HUES6 (cell line): ENCODE measurements at regions not wholly inside any gene's neighbourhood (a gene's known extent, or its start where the extent isn't known, plus 50 kb on each side); places are given as distances from the start of the nearest gene placed in this dataset.
"Not testable (repeated sequence)": the region's sequence is repeated elsewhere in the genome, so short reads cannot be mapped to it uniquely, and the experiment has no call there.

ENCODE experiments used
- H3K27ac ChIP-seq: 2 replicates; pipeline ENCODE4 v1.7.0; 2013; ENCODE audit warnings: low read depth, mild to moderate bottlenecking, low read length, inconsistent platforms
- H3K27me3 ChIP-seq: 2 replicates; pipeline ENCODE4 v1.6.1; 2013; ENCODE audit warnings: low read length; ENCODE audit not compliant: control insufficient read depth, insufficient read depth
- H3K36me3 ChIP-seq: 2 replicates; pipeline ENCODE4 v1.6.1; 2013; ENCODE audit warnings: low read length; ENCODE audit not compliant: control insufficient read depth, insufficient read depth
- H3K4me1 ChIP-seq: 2 replicates; pipeline ENCODE4 v1.6.1; 2013; ENCODE audit warnings: low read length; ENCODE audit not compliant: control insufficient read depth, insufficient read depth
- H3K4me3 ChIP-seq: 2 replicates; pipeline ENCODE4 v1.5.1; 2013; ENCODE audit warnings: low read depth, low read length
- H3K9ac ChIP-seq: one replicate; pipeline ENCODE4 v1.6.1; 2013; ENCODE audit warnings: mild to moderate bottlenecking, low read length
- H3K9me3 ChIP-seq: 2 replicates; pipeline ENCODE4 v1.6.1; 2013; ENCODE audit warnings: low read depth, low read length; ENCODE audit not compliant: control insufficient read depth, insufficient read depth

DNA sequence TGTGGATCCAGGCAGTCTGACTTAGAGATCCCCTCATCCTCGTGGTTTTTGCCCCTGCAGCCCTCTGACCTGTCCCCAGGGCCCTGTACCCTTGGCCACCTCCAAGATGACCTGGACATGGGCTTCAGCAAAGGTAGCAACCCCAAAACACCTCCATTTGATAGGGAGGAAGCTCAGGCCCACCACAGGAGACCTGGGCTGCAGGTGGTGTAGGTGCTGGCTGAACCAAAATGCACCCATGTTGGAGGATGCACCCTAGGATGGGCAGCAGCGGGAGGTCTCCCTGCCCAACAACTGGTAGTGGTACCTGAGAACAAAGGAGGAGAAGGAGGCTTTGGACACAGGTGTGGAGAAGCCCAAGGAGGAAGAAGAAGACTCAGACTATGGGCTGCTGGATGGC lies 188.7 kb downstream of the ZNF716 start:
- Histone ChIP-seq H3K27me3 (no peaks in the 10 kb centered on the region), H3K9me3 (peaks cover 43% of the 10 kb centered on the region), H3K4me3 (no peak overlapping the region), H3K4me1 (no peaks in the 10 kb centered on the region), H3K9ac (no peak overlapping the region), H3K27ac (no peak overlapping the region), H3K36me3 (no peaks in the 10 kb centered on the region)

DNA sequence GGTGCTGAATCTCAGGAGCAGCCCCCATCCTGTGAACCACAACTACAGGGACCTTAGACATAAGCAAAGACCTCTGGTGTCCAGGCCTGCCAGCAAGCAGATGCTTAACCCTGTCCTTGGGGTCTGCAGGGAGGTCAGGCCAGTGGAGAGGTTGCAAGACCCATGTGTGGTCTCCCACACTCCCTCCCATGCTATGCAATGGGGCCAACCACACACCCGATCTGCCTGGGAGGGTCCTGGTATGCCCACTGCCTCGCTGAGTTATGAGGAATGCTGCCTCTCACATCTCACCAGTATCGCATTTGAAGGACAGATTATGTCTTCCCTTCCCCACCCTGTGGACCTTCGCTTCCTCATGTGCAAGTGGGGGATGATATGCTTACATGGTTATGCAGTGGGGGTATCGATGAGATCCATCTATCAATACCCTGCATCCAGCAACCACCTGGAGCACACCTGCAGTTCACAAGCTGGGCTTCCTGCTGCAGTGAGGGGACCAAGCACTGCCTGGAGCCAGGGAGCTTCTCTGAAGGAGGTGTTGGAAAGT lies 191.6 kb downstream of the ZNF716 start:
- H3K27ac ChIP-seq, result no peak overlapping the region
- no peak overlapping the region for H3K9ac ChIP-seq
- H3K4me1 ChIP-seq, result no peaks in the 10 kb centered on the region
- H3K27me3 ChIP-seq, result no peaks in the 10 kb centered on the region
- no peaks in the 10 kb centered on the region for H3K36me3 ChIP-seq
- peaks cover 61% of the 10 kb centered on the region for H3K9me3 ChIP-seq
- H3K4me3 ChIP-seq, result no peak overlapping the region

DNA sequence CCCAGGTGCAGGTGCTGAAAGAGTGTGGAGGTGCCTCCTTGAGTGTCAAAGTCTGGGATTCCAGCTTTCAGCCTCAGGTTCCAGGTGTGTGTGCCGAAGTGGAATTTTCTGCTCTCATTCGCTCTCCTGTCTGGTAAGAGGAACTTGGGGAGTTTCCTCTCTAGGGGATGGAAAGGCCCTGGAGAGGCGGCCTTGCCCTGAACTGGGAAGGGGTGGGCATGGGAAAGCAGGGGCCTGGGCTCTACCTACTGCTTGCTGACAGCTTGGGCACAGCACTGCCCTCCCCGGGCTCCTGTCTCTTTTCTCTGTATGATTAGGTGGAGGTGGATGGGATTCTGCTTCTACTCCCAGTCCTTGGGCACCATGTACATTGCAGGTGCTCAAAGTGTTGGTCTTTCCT lies 192.8 kb downstream of the ZNF716 start:
- Histone ChIP-seq H3K9me3 (peaks cover 72% of the 10 kb centered on the region), H3K36me3 (no peaks in the 10 kb centered on the region), H3K4me1 (no peaks in the 10 kb centered on the region), H3K27me3 (no peaks in the 10 kb centered on the region), H3K9ac (no peak overlapping the region), H3K4me3 (no peak overlapping the region), H3K27ac (no peak overlapping the region)

DNA sequence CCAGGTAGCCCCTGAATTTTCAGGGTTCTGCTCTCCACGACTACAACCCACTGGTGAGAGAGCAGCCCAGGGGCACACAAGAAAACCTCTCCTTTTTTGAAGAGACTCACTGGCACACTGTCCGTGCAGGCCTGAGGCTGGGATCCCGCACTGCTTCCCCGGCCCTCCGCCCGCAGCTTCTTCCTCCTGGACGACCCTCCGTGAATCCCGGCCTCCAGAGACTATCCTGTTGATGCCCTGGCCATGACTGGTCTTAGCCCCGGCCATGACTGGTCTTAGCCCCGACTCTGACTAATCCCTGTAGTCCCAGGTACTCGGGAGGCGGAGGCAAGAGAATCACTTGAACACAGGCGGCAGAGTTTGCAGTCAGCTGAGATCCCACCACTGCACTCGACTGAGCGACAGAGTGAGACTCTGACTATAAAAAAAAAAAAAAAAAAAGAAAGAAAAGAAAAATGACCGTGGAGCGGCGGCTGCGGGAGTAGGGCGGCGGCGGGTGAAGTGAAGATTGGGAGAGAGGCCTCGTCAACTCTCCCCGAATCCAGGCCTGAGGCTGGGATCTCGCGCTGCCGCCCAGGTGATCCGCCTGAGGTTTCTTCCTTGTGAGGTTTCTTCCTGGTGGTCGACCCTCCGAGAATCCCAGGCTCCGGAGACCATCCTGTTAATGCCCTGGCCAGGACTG lies 196.4 kb downstream of the ZNF716 start:
- Histone ChIP-seq H3K27me3 (no peaks in the 10 kb centered on the region), H3K27ac (no peak overlapping the region), H3K36me3 (no peaks in the 10 kb centered on the region), H3K4me3 (no peak overlapping the region), H3K9ac (no peak overlapping the region), H3K9me3 (peaks cover 87% of the 10 kb centered on the region), H3K4me1 (no peaks in the 10 kb centered on the region)

DNA sequence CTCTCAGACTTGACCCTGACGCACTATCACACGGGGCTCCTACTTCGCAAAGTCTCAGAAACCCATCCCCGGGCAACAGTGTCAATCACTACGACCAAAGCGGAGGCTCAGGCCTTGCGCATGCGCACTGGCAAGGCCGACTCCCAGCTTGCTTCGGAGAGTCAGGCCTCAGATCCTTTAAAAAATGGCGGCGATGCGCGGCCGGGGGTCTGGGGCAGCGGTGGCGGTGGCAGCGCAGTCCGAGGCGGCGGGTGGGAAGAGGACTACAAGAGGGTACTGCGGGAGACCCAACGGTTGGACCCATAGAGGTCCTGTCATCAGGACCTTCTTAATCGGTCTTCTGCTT lies 196.9 kb downstream of the ZNF716 start:
- H3K4me3 ChIP-seq, result no peak overlapping the region
- H3K27me3 ChIP-seq, result no peaks in the 10 kb centered on the region
- no peaks in the 10 kb centered on the region for H3K4me1 ChIP-seq
- H3K9me3 ChIP-seq, result peaks cover 87% of the 10 kb centered on the region
- H3K9ac ChIP-seq, result no peak overlapping the region
- no peak overlapping the region for H3K27ac ChIP-seq
- H3K36me3 ChIP-seq, result no peaks in the 10 kb centered on the region

DNA sequence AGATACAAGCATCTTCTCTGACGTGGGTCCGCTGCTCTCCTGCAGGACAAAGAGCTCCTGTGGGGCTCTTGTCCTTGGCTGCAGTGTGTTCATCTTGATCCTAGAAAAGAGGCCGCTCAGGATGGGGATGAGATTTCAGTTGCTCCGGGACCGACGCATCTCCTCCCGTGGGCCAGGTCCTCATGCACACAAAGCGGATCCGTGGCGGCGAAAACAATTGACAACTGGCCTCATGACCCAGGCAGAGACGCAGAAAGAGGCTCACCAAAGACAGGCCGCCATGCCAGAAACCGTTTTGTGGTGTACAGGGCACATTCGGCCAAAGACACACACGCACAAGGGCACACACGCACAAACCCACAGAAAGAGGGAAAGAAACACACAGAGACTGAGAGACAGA lies 200.4 kb downstream of the ZNF716 start:
- peaks cover 96% of the 10 kb centered on the region for H3K9me3 ChIP-seq
- H3K27ac ChIP-seq, H3K27me3 ChIP-seq, H3K36me3 ChIP-seq, H3K9ac ChIP-seq, H3K4me1 ChIP-seq, H3K4me3 ChIP-seq: not testable (repeated sequence)

DNA sequence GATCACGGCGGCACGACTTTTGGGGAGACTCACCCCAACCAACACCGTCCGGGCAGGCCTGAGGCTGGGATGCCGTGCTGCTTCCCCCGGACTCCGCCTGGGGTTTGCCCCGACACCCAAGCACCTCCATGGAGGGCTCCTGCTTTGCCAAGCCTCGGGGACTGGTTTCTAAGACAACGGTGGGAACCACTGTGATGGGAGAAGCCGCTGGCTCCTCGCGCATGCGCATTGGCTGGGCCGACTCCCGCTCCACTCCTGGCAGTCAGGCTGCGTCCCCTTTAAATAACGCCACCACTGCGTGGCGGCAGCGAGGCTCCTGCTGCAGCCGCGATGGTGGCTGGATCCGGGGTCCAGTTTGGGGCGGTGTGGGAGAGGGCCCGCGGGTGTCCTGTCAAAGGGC lies 201.0 kb downstream of the ZNF716 start:
- Histone ChIP-seq H3K4me3 (no peak overlapping the region), H3K9me3 (peaks cover 94% of the 10 kb centered on the region), H3K27ac (no peak overlapping the region), H3K4me1 (no peaks in the 10 kb centered on the region), H3K9ac (no peak overlapping the region), H3K36me3 (no peaks in the 10 kb centered on the region), H3K27me3 (no peaks in the 10 kb centered on the region)

DNA sequence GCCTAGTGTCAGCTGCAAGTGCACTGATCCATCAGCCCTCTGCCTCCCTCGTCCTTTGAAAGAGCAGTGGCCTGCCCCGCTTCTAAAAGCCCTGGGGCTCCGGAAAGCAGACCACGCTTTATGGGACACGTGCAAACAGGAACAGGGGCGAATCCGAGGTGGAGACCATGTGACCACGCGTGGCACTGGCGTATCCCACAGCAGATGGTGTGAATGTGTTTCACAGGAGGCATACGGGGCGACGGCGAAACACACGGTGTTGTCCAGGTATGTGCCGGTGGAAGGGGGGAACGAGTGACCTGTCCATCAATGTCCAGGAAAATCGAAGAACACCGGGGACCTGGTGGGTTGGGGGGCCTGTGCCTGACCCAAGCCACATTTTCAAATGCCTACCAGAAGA lies 201.6 kb downstream of the ZNF716 start:
- not testable (repeated sequence) for H3K4me1 ChIP-seq, H3K36me3 ChIP-seq, H3K27ac ChIP-seq, H3K4me3 ChIP-seq, H3K27me3 ChIP-seq, H3K9ac ChIP-seq
- H3K9me3 ChIP-seq, result peaks cover 93% of the 10 kb centered on the region

DNA sequence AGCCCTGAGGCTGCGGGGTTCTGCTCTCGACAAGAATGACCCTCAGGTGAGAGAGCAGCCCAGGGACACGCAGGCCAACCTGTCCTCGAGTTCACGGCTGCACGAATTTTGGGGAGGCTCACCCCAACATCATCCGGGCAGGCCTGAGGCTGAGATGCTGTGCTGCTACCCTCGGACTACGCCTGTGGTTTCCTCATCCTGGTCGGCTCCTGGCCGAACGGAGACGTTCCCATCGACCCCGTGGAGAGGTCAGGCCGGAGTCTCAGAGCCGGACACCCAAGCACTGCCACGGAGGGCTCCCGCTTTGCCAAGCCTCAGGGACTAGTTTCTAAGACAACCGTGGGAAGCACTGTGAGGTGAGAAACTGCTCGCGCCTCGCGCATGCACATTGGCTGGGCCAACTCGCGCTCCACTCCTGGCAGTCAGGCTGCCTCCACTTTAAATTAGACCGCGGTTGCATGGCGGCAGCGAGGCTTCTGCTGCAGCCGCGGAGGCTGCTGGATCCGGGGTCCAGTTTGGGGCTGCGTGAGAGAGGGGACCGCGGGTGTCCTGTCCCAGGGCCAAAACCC lies 203.4 kb downstream of the ZNF716 start:
- Histone ChIP-seq H3K9ac (no peak overlapping the region), H3K36me3 (no peaks in the 10 kb centered on the region), H3K27me3 (no peaks in the 10 kb centered on the region), H3K4me3 (no peak overlapping the region), H3K4me1 (no peaks in the 10 kb centered on the region), H3K27ac (no peak overlapping the region), H3K9me3 (peaks cover 84% of the 10 kb centered on the region)

DNA sequence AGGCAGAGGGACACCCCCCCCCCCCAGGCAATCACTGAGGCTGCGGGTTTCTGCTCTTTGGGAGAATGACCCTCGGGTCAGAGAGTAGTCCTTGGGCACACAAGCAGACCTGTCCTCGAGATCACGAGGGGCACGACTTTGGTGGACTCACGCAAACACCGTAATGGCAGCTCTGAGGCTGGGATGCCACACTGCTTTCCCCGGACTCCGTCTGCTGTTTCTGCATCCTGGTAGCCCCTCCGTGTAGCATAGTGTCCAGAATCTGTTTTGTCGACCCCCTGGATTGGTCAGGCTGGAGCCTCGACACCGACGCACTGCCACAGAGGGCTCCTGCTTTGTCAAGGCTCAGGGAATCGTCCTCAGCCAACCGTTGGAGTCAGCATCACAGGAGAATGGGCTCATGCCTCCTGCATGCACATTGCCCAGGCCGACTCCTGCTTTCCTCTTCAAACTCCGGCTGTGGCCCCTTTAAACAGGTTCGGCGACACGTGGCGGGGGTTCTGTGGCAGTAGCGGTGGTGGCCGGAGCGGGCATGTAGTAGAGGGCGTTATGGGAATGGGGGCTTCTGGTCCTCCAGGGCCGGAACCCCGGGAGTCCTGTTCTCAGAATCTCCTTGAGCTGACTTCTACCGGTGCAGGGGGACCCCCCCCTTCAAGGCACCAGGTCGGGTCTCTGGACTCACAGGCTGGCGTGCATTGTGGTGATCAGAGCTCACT lies 205.3 kb downstream of the ZNF716 start:
- H3K9me3 ChIP-seq, result peaks cover 77% of the 10 kb centered on the region
- H3K9ac ChIP-seq, H3K4me3 ChIP-seq, H3K36me3 ChIP-seq, H3K27me3 ChIP-seq, H3K4me1 ChIP-seq, H3K27ac ChIP-seq: not testable (repeated sequence)

DNA sequence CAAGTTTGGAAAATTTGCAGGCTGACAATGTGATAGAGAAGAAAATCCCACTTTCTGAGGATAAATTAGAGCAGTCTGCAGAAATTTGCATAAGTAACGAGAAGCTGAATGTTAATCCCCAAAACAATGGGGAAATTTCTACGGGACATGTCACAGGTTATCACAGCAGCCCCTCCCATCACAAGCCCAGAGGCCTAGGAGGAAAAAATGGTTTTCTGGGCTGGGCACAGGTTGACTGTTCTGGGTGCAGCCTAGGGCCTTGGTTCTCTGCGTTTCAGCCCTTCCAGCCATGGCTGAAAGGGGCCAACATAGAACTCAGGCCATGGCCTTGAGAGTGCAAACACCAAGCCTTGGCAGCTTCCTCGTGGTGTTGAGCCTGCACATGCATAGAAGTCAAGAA lies 209.2 kb downstream of the ZNF716 start:
- not testable (repeated sequence) for H3K27ac ChIP-seq, H3K36me3 ChIP-seq, H3K9ac ChIP-seq, H3K4me1 ChIP-seq, H3K27me3 ChIP-seq, H3K4me3 ChIP-seq
- peaks cover 41% of the 10 kb centered on the region for H3K9me3 ChIP-seq
